ENCODE measurements at regions not wholly inside any gene's neighbourhood (a gene's known extent, or its start where the extent isn't known, plus 50 kb on each side); places are given as distances from the start of the nearest gene placed in this dataset.
A peak's percentile ranks its signal among the peaks of the same experiment; 100 is the strongest.

DNA sequence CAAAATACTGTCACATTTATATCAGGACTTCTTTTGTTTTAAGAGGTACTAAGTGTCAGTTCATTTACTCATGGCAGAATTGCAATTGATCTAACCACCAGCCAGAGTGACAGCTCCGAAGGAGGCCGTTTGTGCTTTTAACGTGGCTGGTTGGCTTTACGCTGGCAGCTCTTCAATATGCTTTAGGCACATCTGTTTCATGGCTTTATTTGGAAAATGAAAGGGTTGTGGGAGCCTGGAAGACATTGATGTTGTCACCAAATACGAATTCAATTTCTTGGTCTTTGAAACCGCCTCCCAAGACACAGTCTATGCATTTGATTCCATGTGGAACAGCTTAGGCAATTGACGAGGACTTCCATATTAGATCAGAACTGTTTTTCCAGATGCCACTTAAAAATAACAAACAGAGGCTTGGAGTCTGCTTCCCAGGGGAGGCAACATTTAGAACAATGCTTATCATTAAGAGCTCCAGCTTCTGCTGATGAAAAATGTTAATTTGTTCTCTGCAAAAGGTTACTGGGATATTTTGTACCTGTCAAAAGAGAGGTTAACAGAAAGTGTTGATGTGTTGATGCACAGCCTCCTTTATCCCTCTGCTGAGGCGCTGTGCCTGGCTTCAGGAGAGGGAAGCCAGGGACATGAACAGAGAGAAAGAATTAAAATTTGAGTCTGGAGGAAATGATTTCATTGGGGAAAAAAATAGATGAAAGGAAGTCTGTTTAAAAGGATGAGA, 64.0 kb upstream of the TNFRSF19 start:
- no peak for DNase-seq
- Histone ChIP-seq H4K5ac (ENCODE audit: low read length) (no peak overlapping the region), H2AK5ac (ENCODE audit: low read length) (no peak overlapping the region), H4K8ac (ENCODE audit: low read depth, low read length) (no peak overlapping the region), H2BK5ac (ENCODE audit: low read length) (no peak overlapping the region), H3K23ac (ENCODE audit: low read length) (no peak overlapping the region), H3K4me3 (ENCODE audit: low read length) (no peak overlapping the region), H3K27ac (ENCODE audit: low read depth, low read length) (no peak overlapping the region), H3K79me1 (ENCODE audit: low read length) (no peaks in the 10 kb centered on the region), H3K36me3 (ENCODE audit: control insufficient read depth, insufficient read depth, low read length) (no peaks in the 10 kb centered on the region), H3K18ac (ENCODE audit: low read length) (no peak overlapping the region), H3K4ac (ENCODE audit: low read depth, low read length) (no peak overlapping the region), H3K4me2 (ENCODE audit: low read length) (no peak overlapping the region), H3K79me2 (ENCODE audit: control insufficient read depth, insufficient read depth, low read length) (no peaks in the 10 kb centered on the region), H3K4me1 (ENCODE audit: control insufficient read depth, low read depth, low read length) (peaks cover 3% of the 10 kb centered on the region), H3K27me3 (ENCODE audit: insufficient read depth, low read length, poor library complexity) (no peaks in the 10 kb centered on the region), H3K56ac (ENCODE audit: low read length) (peak overlapping the region; percentile 26), H3K9ac (ENCODE audit: low read length) (no peak overlapping the region), H2BK15ac (replicated peaks; ENCODE audit: low read depth) (no peak overlapping the region), H2BK120ac (ENCODE audit: low read depth, low read length) (no peak overlapping the region)
- no CpG with 5 or more reads among the region's 8 CpGs for WGBS (ENCODE audit: extremely low coverage, insufficient coverage, low lambda C conversion rate)

DNA sequence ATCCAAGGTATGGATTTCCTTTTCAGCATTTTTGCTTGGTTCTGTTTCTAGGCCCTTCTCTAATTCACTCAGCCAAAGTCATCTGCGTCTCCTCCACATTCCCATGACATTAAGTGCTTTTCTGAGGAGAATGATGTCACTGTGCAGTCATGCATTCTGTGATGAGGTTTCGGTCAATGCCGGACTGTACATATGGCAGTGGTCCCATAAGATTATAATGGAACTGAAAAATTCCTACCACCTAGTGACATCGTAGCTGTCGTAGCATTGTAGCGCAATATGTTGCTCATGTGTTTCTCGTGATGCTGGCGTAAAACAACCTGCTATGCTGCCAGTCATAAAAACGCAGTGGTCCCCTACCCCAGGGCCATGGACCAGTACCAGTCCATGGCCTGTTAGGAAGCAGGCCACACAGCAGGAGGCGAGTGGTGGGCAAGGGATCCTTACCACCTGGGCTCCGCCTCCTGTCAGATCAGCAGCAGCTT, 63.4 kb upstream of the TNFRSF19 start:
- no peak overlapping the region for H2BK120ac ChIP-seq (ENCODE audit: low read depth, low read length)
- no peak overlapping the region for H3K9ac ChIP-seq (ENCODE audit: low read length)
- no peaks in the 10 kb centered on the region for H3K27me3 ChIP-seq (ENCODE audit: insufficient read depth, low read length, poor library complexity)
- H3K56ac ChIP-seq (ENCODE audit: low read length), result no peak overlapping the region
- no peak overlapping the region for H3K4me3 ChIP-seq (ENCODE audit: low read length)
- H2BK5ac ChIP-seq (ENCODE audit: low read length), result no peak overlapping the region
- no peak overlapping the region for H3K23ac ChIP-seq (ENCODE audit: low read length)
- H3K18ac ChIP-seq (ENCODE audit: low read length), result no peak overlapping the region
- no peak overlapping the region for H3K4ac ChIP-seq (ENCODE audit: low read depth, low read length)
- H3K79me1 ChIP-seq (ENCODE audit: low read length), result no peaks in the 10 kb centered on the region
- H3K79me2 ChIP-seq (ENCODE audit: control insufficient read depth, insufficient read depth, low read length), result no peaks in the 10 kb centered on the region
- H4K5ac ChIP-seq (ENCODE audit: low read length), result no peak overlapping the region
- no peak overlapping the region for H3K4me2 ChIP-seq (ENCODE audit: low read length)
- no peak overlapping the region for H4K8ac ChIP-seq (ENCODE audit: low read depth, low read length)
- H2BK15ac ChIP-seq (replicated peaks; ENCODE audit: low read depth), result no peak overlapping the region
- DNase-seq, result no peak
- H2AK5ac ChIP-seq (ENCODE audit: low read length), result no peak overlapping the region
- no peaks in the 10 kb centered on the region for H3K36me3 ChIP-seq (ENCODE audit: control insufficient read depth, insufficient read depth, low read length)
- peaks cover 3% of the 10 kb centered on the region for H3K4me1 ChIP-seq (ENCODE audit: control insufficient read depth, low read depth, low read length)
- no peak overlapping the region for H3K27ac ChIP-seq (ENCODE audit: low read depth, low read length)
- WGBS (ENCODE audit: extremely low coverage, insufficient coverage, low lambda C conversion rate), result no CpG with 5 or more reads among the region's 11 CpGs

DNA sequence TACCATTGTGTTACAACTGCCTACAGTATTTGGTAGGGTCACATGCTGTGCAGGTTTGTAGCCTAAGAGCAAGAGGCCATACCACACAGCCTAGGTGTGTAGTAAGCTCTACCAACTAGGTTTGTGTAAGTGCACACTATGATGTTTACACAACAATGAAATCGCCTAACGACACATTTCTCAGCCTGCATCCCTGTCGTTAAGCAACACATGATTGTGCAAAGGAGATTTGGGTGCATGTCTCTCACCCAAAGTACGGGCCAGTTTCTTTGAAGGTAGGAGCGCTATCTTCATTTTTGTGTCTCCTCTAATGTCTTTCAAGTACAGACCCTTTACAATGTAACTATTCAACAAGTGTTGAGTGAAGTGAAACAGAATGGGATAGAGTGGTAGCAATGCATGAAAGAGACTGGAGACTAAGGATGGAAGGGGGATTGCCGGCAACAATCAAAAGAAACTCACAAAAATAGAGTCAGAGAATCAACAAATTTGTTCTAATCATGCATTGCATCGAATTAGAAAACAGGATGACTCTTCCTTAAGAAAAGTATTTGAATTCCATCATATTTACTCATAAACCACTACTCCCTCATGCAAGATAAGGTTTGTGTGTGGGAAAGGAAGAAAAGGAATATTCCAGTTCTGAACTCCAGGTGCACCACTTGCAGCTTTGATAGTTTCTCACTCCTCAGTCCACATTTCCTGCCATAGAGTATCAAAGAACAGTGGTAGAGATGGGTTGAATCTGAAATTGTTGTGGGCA, 60.2 kb upstream of the TNFRSF19 start:
- H3K18ac ChIP-seq (ENCODE audit: low read length), result no peak overlapping the region
- H3K4me2 ChIP-seq (ENCODE audit: low read length), result no peak overlapping the region
- H2BK120ac ChIP-seq (ENCODE audit: low read depth, low read length), result no peak overlapping the region
- no CpG with 5 or more reads among the region's 7 CpGs for WGBS (ENCODE audit: extremely low coverage, insufficient coverage, low lambda C conversion rate)
- no peak overlapping the region for H2BK5ac ChIP-seq (ENCODE audit: low read length)
- H3K4me1 ChIP-seq (ENCODE audit: control insufficient read depth, low read depth, low read length), result peaks cover 3% of the 10 kb centered on the region
- DNase-seq, result no peak
- no peaks in the 10 kb centered on the region for H3K79me2 ChIP-seq (ENCODE audit: control insufficient read depth, insufficient read depth, low read length)
- H3K79me1 ChIP-seq (ENCODE audit: low read length), result no peaks in the 10 kb centered on the region
- H3K4me3 ChIP-seq (ENCODE audit: low read length), result no peak overlapping the region
- H3K27ac ChIP-seq (ENCODE audit: low read depth, low read length), result no peak overlapping the region
- no peak overlapping the region for H3K4ac ChIP-seq (ENCODE audit: low read depth, low read length)
- no peak overlapping the region for H4K8ac ChIP-seq (ENCODE audit: low read depth, low read length)
- H2BK15ac ChIP-seq (replicated peaks; ENCODE audit: low read depth), result no peak overlapping the region
- H3K9ac ChIP-seq (ENCODE audit: low read length), result no peak overlapping the region
- H2AK5ac ChIP-seq (ENCODE audit: low read length), result no peak overlapping the region
- no peak overlapping the region for H4K5ac ChIP-seq (ENCODE audit: low read length)
- H3K27me3 ChIP-seq (ENCODE audit: insufficient read depth, low read length, poor library complexity), result no peaks in the 10 kb centered on the region
- no peak overlapping the region for H3K56ac ChIP-seq (ENCODE audit: low read length)
- no peaks in the 10 kb centered on the region for H3K36me3 ChIP-seq (ENCODE audit: control insufficient read depth, insufficient read depth, low read length)
- H3K23ac ChIP-seq (ENCODE audit: low read length), result no peak overlapping the region

DNA sequence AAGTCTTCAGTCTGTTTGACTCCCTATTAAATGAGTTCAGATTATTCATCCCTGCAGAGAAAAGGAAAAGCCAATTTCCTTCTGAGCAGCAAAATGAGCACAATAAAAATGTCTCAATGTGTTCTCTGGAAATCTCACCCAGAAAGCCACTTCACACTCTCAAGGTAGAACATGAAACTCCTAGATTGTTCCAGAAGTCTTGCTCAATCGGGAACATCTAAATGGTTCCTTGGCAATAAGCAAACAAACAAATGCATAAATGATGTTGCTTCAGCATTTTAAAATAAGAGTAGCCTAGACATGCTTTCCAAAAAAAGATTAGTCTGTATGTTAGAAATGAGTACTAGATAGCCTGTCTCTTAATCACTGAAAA, 59.7 kb upstream of the TNFRSF19 start:
- H3K79me1 ChIP-seq (ENCODE audit: low read length), result no peaks in the 10 kb centered on the region
- H2BK5ac ChIP-seq (ENCODE audit: low read length), result no peak overlapping the region
- no peak overlapping the region for H3K23ac ChIP-seq (ENCODE audit: low read length)
- no peak overlapping the region for H3K4ac ChIP-seq (ENCODE audit: low read depth, low read length)
- no peaks in the 10 kb centered on the region for H3K27me3 ChIP-seq (ENCODE audit: insufficient read depth, low read length, poor library complexity)
- H3K56ac ChIP-seq (ENCODE audit: low read length), result no peak overlapping the region
- WGBS (ENCODE audit: extremely low coverage, insufficient coverage, low lambda C conversion rate), result no CpG with 5 or more reads among the region's 1 CpG
- H4K5ac ChIP-seq (ENCODE audit: low read length), result no peak overlapping the region
- H3K9ac ChIP-seq (ENCODE audit: low read length), result no peak overlapping the region
- no peak overlapping the region for H3K27ac ChIP-seq (ENCODE audit: low read depth, low read length)
- H3K4me3 ChIP-seq (ENCODE audit: low read length), result no peak overlapping the region
- no peak overlapping the region for H3K4me2 ChIP-seq (ENCODE audit: low read length)
- no peaks in the 10 kb centered on the region for H3K36me3 ChIP-seq (ENCODE audit: control insufficient read depth, insufficient read depth, low read length)
- H3K18ac ChIP-seq (ENCODE audit: low read length), result no peak overlapping the region
- H2AK5ac ChIP-seq (ENCODE audit: low read length), result no peak overlapping the region
- peaks cover 4% of the 10 kb centered on the region for H3K4me1 ChIP-seq (ENCODE audit: control insufficient read depth, low read depth, low read length)
- no peak overlapping the region for H2BK120ac ChIP-seq (ENCODE audit: low read depth, low read length)
- H4K8ac ChIP-seq (ENCODE audit: low read depth, low read length), result no peak overlapping the region
- no peak overlapping the region for H2BK15ac ChIP-seq (replicated peaks; ENCODE audit: low read depth)
- DNase-seq, result no peak
- H3K79me2 ChIP-seq (ENCODE audit: control insufficient read depth, insufficient read depth, low read length), result no peaks in the 10 kb centered on the region

DNA sequence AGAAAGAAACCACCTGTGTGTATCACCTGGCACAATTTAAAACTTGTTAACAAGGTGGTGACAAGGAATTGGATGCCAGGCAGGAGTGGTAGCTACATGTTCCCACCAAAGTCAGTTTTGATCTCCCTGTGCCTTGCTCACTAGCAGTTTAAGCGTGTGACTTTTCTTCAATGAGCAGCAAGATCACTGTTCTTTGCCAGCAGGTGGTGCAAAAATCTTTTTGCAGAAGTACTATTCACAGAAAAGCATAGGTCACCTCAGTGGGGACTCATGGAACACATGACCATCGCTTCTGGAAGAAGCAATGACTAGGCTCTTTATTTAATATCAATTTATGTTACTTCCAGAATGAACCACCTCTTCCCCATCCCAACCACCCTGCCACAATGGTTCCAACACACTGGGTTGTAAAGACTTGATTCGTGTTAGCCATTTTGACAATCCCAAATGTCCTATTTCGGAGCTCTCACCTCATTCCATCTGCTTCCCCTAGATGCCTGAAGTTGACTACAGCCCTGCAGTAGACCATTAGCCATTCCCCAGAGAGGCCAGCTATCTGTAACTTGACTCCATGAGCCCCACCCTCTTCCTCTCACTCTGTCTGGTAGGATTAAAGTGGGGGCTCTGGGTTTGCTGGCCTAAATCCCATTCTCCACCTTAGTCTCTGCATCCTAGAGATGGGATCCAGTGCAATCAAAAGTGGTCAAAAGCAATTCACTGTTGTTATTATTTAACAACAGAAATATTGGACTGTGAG, 59.1 kb upstream of the TNFRSF19 start:
- no peak overlapping the region for H3K23ac ChIP-seq (ENCODE audit: low read length)
- no CpG with 5 or more reads among the region's 4 CpGs for WGBS (ENCODE audit: extremely low coverage, insufficient coverage, low lambda C conversion rate)

More for the DNA sequence above, 59.1 kb upstream of the TNFRSF19 start:
- no peak overlapping the region for H4K8ac ChIP-seq (ENCODE audit: low read depth, low read length)
- no peak overlapping the region for H3K4ac ChIP-seq (ENCODE audit: low read depth, low read length)
- no peak overlapping the region for H3K4me3 ChIP-seq (ENCODE audit: low read length)
- H2AK5ac ChIP-seq (ENCODE audit: low read length), result no peak overlapping the region
- no peaks in the 10 kb centered on the region for H3K79me2 ChIP-seq (ENCODE audit: control insufficient read depth, insufficient read depth, low read length)
- DNase-seq, result peak; percentile 76
- H3K9ac ChIP-seq (ENCODE audit: low read length), result no peak overlapping the region
- H2BK120ac ChIP-seq (ENCODE audit: low read depth, low read length), result no peak overlapping the region
- H2BK15ac ChIP-seq (replicated peaks; ENCODE audit: low read depth), result no peak overlapping the region
- no peak overlapping the region for H2BK5ac ChIP-seq (ENCODE audit: low read length)
- no peaks in the 10 kb centered on the region for H3K79me1 ChIP-seq (ENCODE audit: low read length)
- peaks cover 7% of the 10 kb centered on the region for H3K4me1 ChIP-seq (ENCODE audit: control insufficient read depth, low read depth, low read length)
- no peaks in the 10 kb centered on the region for H3K27me3 ChIP-seq (ENCODE audit: insufficient read depth, low read length, poor library complexity)
- H4K5ac ChIP-seq (ENCODE audit: low read length), result no peak overlapping the region
- no peak overlapping the region for H3K4me2 ChIP-seq (ENCODE audit: low read length)
- no peaks in the 10 kb centered on the region for H3K36me3 ChIP-seq (ENCODE audit: control insufficient read depth, insufficient read depth, low read length)
- H3K18ac ChIP-seq (ENCODE audit: low read length), result no peak overlapping the region
- H3K56ac ChIP-seq (ENCODE audit: low read length), result no peak overlapping the region
- no peak overlapping the region for H3K27ac ChIP-seq (ENCODE audit: low read depth, low read length)

Data from mesendoderm (in vitro differentiated cells).